B cell (primary cell): ENCODE measurements at regions not wholly inside any gene's neighbourhood (a gene's known extent, or its start where the extent isn't known, plus 50 kb on each side); places are given as distances from the start of the nearest gene placed in this dataset.

Experiments used
- ATAC-seq: fragments of 200-7000 bp; cut with Tn5 transposase; one replicate; pipeline ENCODE4 v1.10.0; 2021; ENCODE audit warnings: low read depth, mild to moderate bottlenecking, moderate number of reproducible peaks, moderate library complexity
- CTCF ChIA-PET: fragments of 350-600 bp; sonication (Branson Sonifier 250); formaldehyde crosslinking; loops from one replicate; lab custom pipeline; 2021; ENCODE audit warnings: antibody characterized with exemption, inconsistent platforms; lab: Charles Lee
- POLR2A ChIA-PET: fragments of 350-600 bp; sonication (Branson Sonifier 250); formaldehyde crosslinking; loops from one replicate; lab custom pipeline; 2021; ENCODE audit warnings: antibody characterized with exemption; lab: Charles Lee
- DNase-seq: peaks from one replicate; pipeline ENCODE4 v3.0.0; 2013
- H2AFZ ChIP-seq: 2 replicates; pipeline ENCODE4 v1.6.1; 2012; ENCODE audit warnings: mild to moderate bottlenecking, low read depth, low read length; ENCODE audit not compliant: insufficient read depth, poor library complexity, severe bottlenecking
- H3K27ac ChIP-seq, 2 donors: 1 replicate in 1 of 2; 2 replicates in 1 of 2; pipeline ENCODE4 v1.5.1; 2012 to 2013; ENCODE audit warnings: low read length in 2 of 2, mild to moderate bottlenecking in 2 of 2, moderate library complexity in 1 of 2
- H3K27me3 ChIP-seq, 4 experiments: fragments of 200-600 bp in 1 of 4; sonication (generic) in 1 of 4; replicated peaks in 1 of 4; 1 replicate in 2 of 4; 2 replicates in 2 of 4; pipeline versions ENCODE4 v1.6.1 to v1.7.0; 2013 to 2016; ENCODE audit warnings: low read length in 3 of 4, mild to moderate bottlenecking in 2 of 4, mixed read lengths in 1 of 4, moderate library complexity in 1 of 4; ENCODE audit not compliant: insufficient read depth in 4 of 4, control insufficient read depth in 3 of 4; ENCODE audit errors: control extremely low read depth in 1 of 4
- H3K36me3 ChIP-seq, 2 experiments: replicated peaks in 1 of 2; 1 replicate in 1 of 2; 2 replicates in 1 of 2; pipeline versions ENCODE4 v1.6.1 to v1.7.1; 2013; ENCODE audit warnings: low read length in 1 of 2; ENCODE audit not compliant: insufficient read depth in 2 of 2, control insufficient read depth in 1 of 2; ENCODE audit errors: control extremely low read depth in 1 of 2, extremely low read depth in 1 of 2
- H3K4me1 ChIP-seq, 2 donors: fragments of 200-600 bp in 1 of 2; sonication (generic) in 1 of 2; 1 replicate in 1 of 2; 2 replicates in 1 of 2; pipeline versions ENCODE4 v1.5.1 to v1.6.1; 2013 to 2017; ENCODE audit warnings: low read length in 2 of 2; ENCODE audit not compliant: control insufficient read depth in 2 of 2, insufficient read depth in 2 of 2
- H3K4me2 ChIP-seq: replicated peaks from 2 replicates; pipeline ENCODE3; 2012; ENCODE audit warnings: mild to moderate bottlenecking, low read depth, low read length; ENCODE audit not compliant: poor library complexity, severe bottlenecking
- H3K4me3 ChIP-seq, 5 experiments: fragments of 200-600 bp in 1 of 5; sonication (generic) in 1 of 5; 1 replicate in 3 of 5; 2 replicates in 2 of 5; pipeline versions ENCODE4 v1.5.1 to v1.7.0; 2011 to 2016; ENCODE audit warnings: low read length in 4 of 5, mild to moderate bottlenecking in 4 of 5, low read depth in 2 of 5, control low read depth in 1 of 5, moderate library complexity in 1 of 5; ENCODE audit not compliant: insufficient read depth in 1 of 5; ENCODE audit errors: control extremely low read depth in 1 of 5, extremely low read depth in 1 of 5
- H3K79me2 ChIP-seq: fragments of 200-600 bp; sonication (generic); one replicate; pipeline ENCODE4 v1.6.0; 2016; ENCODE audit warnings: low read length; ENCODE audit not compliant: control insufficient read depth, insufficient read depth
- H3K9ac ChIP-seq: fragments of 200-600 bp; sonication (generic); 2 replicates; pipeline ENCODE4 v1.6.1; 2017; ENCODE audit warnings: mild to moderate bottlenecking, low read length, moderate library complexity
- H3K9me3 ChIP-seq, 3 donors: one replicate each; pipeline versions ENCODE4 v1.6.1 to v1.7.1; 2013; ENCODE audit warnings: low read length in 2 of 3; ENCODE audit not compliant: control insufficient read depth in 2 of 3, insufficient read depth in 1 of 3; ENCODE audit errors: control extremely low read depth in 1 of 3
- H4K20me1 ChIP-seq: 2 replicates; pipeline ENCODE4 v1.6.0; 2012; ENCODE audit warnings: mild to moderate bottlenecking, low read length; ENCODE audit not compliant: insufficient read depth, control insufficient read depth, poor library complexity, severe bottlenecking
- H3K27ac Mint-ChIP-seq: one replicate; pipeline ENCODE4 v1.8.0; 2021; ENCODE audit warnings: mixed read lengths
- H3K27me3 Mint-ChIP-seq: one replicate; pipeline ENCODE4 v1.8.0; 2021; ENCODE audit warnings: mixed read lengths
- H3K4me1 Mint-ChIP-seq: one replicate; pipeline ENCODE4 v1.8.0; 2021; ENCODE audit warnings: mixed read lengths
- H3K4me3 Mint-ChIP-seq: one replicate; pipeline ENCODE4 v1.8.0; 2021; ENCODE audit warnings: mixed read lengths
- H3K9me3 Mint-ChIP-seq: one replicate; pipeline ENCODE4 v1.8.0; 2022; ENCODE audit warnings: mixed read lengths; ENCODE audit not compliant: insufficient read depth
- CTCF ChIP-seq: fragments of 200-600 bp; IDR thresholded peaks from one replicate; pipeline ENCODE4 v1.8.0; 2022; ENCODE audit warnings: antibody characterized with exemption, mild to moderate bottlenecking
- EZH2 ChIP-seq: IDR thresholded peaks from 2 replicates; pipeline ENCODE4 v1.6.1; 2012; ENCODE audit warnings: borderline replicate concordance, low read depth, mild to moderate bottlenecking, moderate library complexity, low read length; ENCODE audit not compliant: insufficient read depth, poor library complexity, severe bottlenecking
- WGBS: methylation state at CpG from one replicate; pipeline ENCODE4 v1.1.5; 2013; ENCODE audit warnings: missing lambda C conversion rate; ENCODE audit not compliant: insufficient coverage; 5-methylcytosine and 5-hydroxymethylcytosine counted together
- intact Hi-C: fragments of 100-400 bp; cut with micrococcal nuclease; formaldehyde crosslinking; loops from one replicate; pipeline ENCODE4 v1.10.0; 2022

DNA sequence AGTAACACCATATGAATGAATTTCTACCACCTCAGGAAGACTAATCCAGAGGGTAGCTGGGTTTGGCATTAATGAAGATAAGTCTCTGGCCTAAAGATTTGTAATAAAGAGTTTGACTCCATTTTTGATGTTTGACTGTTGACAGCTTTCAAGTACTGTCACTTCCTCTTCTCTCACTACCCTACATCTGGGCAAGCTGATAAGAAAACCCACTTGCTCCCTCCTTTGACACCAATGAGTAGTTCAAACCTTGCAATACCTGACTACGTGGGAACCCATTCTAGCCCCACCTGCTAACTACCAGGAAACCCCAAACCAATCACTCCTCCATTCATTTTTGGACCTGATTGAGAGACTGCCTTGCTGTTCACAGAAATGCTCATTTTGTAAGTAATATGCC lies 621.5 kb downstream of the TENT5A start:
- POLR2A ChIA-PET, result no interaction called here
- 0% methylated on average over 1 of the region's 1 CpG for WGBS

GRCh38 chr6:81130061-81130460 lies 622.4 kb downstream of the TENT5A start:
- no peak overlapping the region for H3K4me2 ChIP-seq
- H3K27ac Mint-ChIP-seq, result no peak overlapping the region
- H3K36me3 ChIP-seq, result no peaks in the 10 kb centered on the region
- no peaks in the 10 kb centered on the region for H3K27me3 Mint-ChIP-seq
- H3K4me3 Mint-ChIP-seq, result no peak overlapping the region
- no peak overlapping the region for H2AFZ ChIP-seq
- no peak overlapping the region for H3K4me3 ChIP-seq
- no peaks in the 10 kb centered on the region for H3K9me3 ChIP-seq
- no peaks in the 10 kb centered on the region for H3K4me1 Mint-ChIP-seq
- no peaks in the 10 kb centered on the region for H3K79me2 ChIP-seq
- ChIA-PET CTCF (no interaction called here), POLR2A (no interaction called here)
- no peaks in the 10 kb centered on the region for H4K20me1 ChIP-seq
- H3K27me3 ChIP-seq, result no peaks in the 10 kb centered on the region
- TF ChIP-seq EZH2 (no peak), CTCF (no peak)
- no peaks in the 10 kb centered on the region for H3K9me3 Mint-ChIP-seq
- H3K27ac ChIP-seq, result no peak overlapping the region
- no CpG with 5 or more reads among the region's 2 CpGs for WGBS
- no peak for ATAC-seq
- H3K9ac ChIP-seq, result no peak overlapping the region
- intact Hi-C loops, result no loop called here
- no peak for DNase-seq
- no peaks in the 10 kb centered on the region for H3K4me1 ChIP-seq

More for the DNA sequence above, 621.5 kb downstream of the TENT5A start:
- Histone ChIP-seq H4K20me1 (no peaks in the 10 kb centered on the region), H3K27ac (no peak overlapping the region), H3K9ac (no peak overlapping the region), H3K27me3 (no peaks in the 10 kb centered on the region), H3K4me2 (no peak overlapping the region), H3K36me3 (no peaks in the 10 kb centered on the region), H3K4me3 (no peak overlapping the region), H2AFZ (no peak overlapping the region), H3K4me1 (no peaks in the 10 kb centered on the region), H3K9me3 (no peaks in the 10 kb centered on the region), H3K79me2 (no peaks in the 10 kb centered on the region)
- no peak overlapping the region for H3K4me3 Mint-ChIP-seq
- CTCF ChIA-PET, result no interaction called here
- no peak overlapping the region for H3K27ac Mint-ChIP-seq
- H3K9me3 Mint-ChIP-seq, result no peaks in the 10 kb centered on the region
- TF ChIP-seq EZH2 (no peak), CTCF (no peak)
- DNase-seq (no peak), ATAC-seq (no peak)
- H3K27me3 Mint-ChIP-seq, result no peaks in the 10 kb centered on the region
- H3K4me1 Mint-ChIP-seq, result no peaks in the 10 kb centered on the region
- intact Hi-C loops, result no loop called here
